ENCODE measurements at regions not wholly inside any gene's neighbourhood (a gene's known extent, or its start where the extent isn't known, plus 50 kb on each side); places are given as distances from the start of the nearest gene placed in this dataset.

DNA sequence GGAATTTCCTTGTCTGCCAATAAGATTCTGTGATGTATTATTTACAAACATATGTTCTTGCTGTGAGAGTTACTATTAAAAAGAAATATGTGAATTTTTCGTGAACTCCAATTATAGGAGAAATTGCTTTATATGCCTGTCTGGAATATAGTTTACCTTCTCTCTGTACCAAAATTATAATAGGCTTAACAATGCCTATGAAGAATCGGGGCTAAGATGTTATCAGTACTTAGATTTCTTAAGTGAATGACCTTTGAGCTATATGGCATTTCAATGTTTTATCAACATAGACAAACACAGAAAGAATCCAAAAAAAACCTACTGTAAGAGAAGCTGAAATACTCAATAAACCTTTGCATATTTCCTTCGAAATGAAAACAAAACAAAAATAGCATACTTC, 323.1 kb upstream of the ADAMTS5 start:
- TF ChIP-seq, protein P1, sequence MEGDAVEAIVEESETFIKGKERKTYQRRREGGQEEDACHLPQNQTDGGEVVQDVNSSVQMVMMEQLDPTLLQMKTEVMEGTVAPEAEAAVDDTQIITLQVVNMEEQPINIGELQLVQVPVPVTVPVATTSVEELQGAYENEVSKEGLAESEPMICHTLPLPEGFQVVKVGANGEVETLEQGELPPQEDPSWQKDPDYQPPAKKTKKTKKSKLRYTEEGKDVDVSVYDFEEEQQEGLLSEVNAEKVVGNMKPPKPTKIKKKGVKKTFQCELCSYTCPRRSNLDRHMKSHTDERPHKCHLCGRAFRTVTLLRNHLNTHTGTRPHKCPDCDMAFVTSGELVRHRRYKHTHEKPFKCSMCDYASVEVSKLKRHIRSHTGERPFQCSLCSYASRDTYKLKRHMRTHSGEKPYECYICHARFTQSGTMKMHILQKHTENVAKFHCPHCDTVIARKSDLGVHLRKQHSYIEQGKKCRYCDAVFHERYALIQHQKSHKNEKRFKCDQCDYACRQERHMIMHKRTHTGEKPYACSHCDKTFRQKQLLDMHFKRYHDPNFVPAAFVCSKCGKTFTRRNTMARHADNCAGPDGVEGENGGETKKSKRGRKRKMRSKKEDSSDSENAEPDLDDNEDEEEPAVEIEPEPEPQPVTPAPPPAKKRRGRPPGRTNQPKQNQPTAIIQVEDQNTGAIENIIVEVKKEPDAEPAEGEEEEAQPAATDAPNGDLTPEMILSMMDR (IDR thresholded peaks at IDR 0.05; ENCODE audit: low read depth, low read length) = no peak
- no peak for TF ChIP-seq POLR2A (IDR thresholded peaks at IDR 0.05; ENCODE audit: extremely low read depth, insufficient read length)

All from NB4 (cell line).